Erythroblast (primary cell): ENCODE measurements at regions not wholly inside any gene's neighbourhood (a gene's known extent, or its start where the extent isn't known, plus 50 kb on each side); places are given as distances from the start of the nearest gene placed in this dataset.

Source experiments
- GATA1 ChIP-seq: IDR thresholded peaks from 2 replicates; pipeline ENCODE4 v1.6.1; 2011; ENCODE audit warnings: low read depth, mild to moderate bottlenecking, control low read depth, low read length, moderate library complexity
- POLR2A ChIP-seq: IDR thresholded peaks from 2 replicates; pipeline ENCODE4 v1.6.1; 2011; ENCODE audit warnings: mild to moderate bottlenecking, low read length

DNA sequence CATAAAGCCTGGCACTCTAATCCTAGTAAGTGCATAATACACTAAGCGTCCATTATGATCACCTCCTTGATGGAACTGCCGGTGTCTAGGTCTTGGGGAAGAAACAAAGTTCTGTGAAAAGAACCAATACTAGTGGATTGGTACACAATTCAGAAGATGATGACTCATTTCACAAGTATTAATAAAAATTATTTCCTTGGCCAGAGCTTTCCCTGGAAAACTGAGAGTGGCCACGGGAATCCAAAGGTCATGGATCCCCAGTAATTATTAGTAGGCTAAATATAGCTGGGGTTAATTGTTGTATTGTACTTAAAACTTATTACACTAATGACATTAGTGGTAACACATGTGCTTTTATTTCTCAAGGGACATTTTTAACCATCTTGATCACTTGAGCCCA is 808.0 kb upstream of the NR2F2 start:
- no peak for TF ChIP-seq POLR2A
- no peak for TF ChIP-seq GATA1
